Endothelial cell (in vitro differentiated cells): ENCODE measurements at regions not wholly inside any gene's neighbourhood (a gene's known extent, or its start where the extent isn't known, plus 50 kb on each side); places are given as distances from the start of the nearest gene placed in this dataset.
"Not testable (repeated sequence)": the region's sequence is repeated elsewhere in the genome, so short reads cannot be mapped to it uniquely, and the experiment has no call there.

Experiments
- DNase-seq: peaks from one replicate; pipeline ENCODE4 v3.0.0; 2021; ENCODE audit warnings: low spot score
- H3K27ac Mint-ChIP-seq: one replicate; pipeline ENCODE4 v1.8.0; 2021; ENCODE audit warnings: mixed read lengths, inconsistent platforms; ENCODE audit not compliant: unreplicated experiment
- H3K27me3 Mint-ChIP-seq: one replicate; pipeline ENCODE4 v1.8.0; 2021; ENCODE audit warnings: mild to moderate bottlenecking, moderate library complexity, mixed read lengths, inconsistent platforms; ENCODE audit not compliant: unreplicated experiment
- H3K36me3 Mint-ChIP-seq: one replicate; pipeline ENCODE4 v1.8.0; 2021; ENCODE audit warnings: mild to moderate bottlenecking, low read depth, mixed read lengths, inconsistent platforms; ENCODE audit not compliant: unreplicated experiment
- H3K4me1 Mint-ChIP-seq: one replicate; pipeline ENCODE4 v1.8.0; 2021; ENCODE audit warnings: mild to moderate bottlenecking, mixed read lengths, inconsistent platforms; ENCODE audit not compliant: unreplicated experiment
- H3K4me3 Mint-ChIP-seq: one replicate; pipeline ENCODE4 v1.8.0; 2021; ENCODE audit warnings: mild to moderate bottlenecking, mixed read lengths, inconsistent platforms; ENCODE audit not compliant: unreplicated experiment
- H3K9me3 Mint-ChIP-seq: one replicate; pipeline ENCODE4 v1.8.0; 2021; ENCODE audit warnings: mixed read lengths, inconsistent platforms; ENCODE audit not compliant: unreplicated experiment
- CTCF ChIP-seq: fragments of 200-600 bp; sonication (generic); IDR thresholded peaks from one replicate; pipeline ENCODE4 v1.5.0; 2021; ENCODE audit warnings: antibody characterized with exemption; ENCODE audit not compliant: unreplicated experiment

GRCh38 chr12:34142430-34142829, 120.1 kb downstream of the ALG10 start:
- H3K4me3 Mint-ChIP-seq: no peak overlapping the region
- peaks cover 3% of the 10 kb centered on the region for H3K36me3 Mint-ChIP-seq
- no peak overlapping the region for H3K27ac Mint-ChIP-seq
- no peaks in the 10 kb centered on the region for H3K27me3 Mint-ChIP-seq
- TF ChIP-seq CTCF: no peak
- DNase-seq: no peak
- peaks cover 23% of the 10 kb centered on the region for H3K9me3 Mint-ChIP-seq
- H3K4me1 Mint-ChIP-seq: no peaks in the 10 kb centered on the region

GRCh38 chr12:34151019-34151418, 128.7 kb downstream of the ALG10 start:
- Mint-ChIP-seq H3K4me1 (no peaks in the 10 kb centered on the region), H3K4me3 (no peak overlapping the region), H3K27me3 (peaks cover 3% of the 10 kb centered on the region), H3K36me3 (peaks cover 4% of the 10 kb centered on the region), H3K9me3 (peaks cover 12% of the 10 kb centered on the region), H3K27ac (no peak overlapping the region)
- TF ChIP-seq CTCF: no peak
- DNase-seq: no peak

GRCh38 chr12:34163443-34163842, 141.1 kb downstream of the ALG10 start:
- H3K36me3 Mint-ChIP-seq: peaks cover 19% of the 10 kb centered on the region
- H3K27me3 Mint-ChIP-seq: peaks cover 16% of the 10 kb centered on the region
- H3K4me1 Mint-ChIP-seq: no peaks in the 10 kb centered on the region
- H3K4me3 Mint-ChIP-seq: no peak overlapping the region
- H3K27ac Mint-ChIP-seq: no peak overlapping the region
- no peak for DNase-seq
- peaks cover 30% of the 10 kb centered on the region for H3K9me3 Mint-ChIP-seq
- no peak for TF ChIP-seq CTCF

GRCh38 chr12:34166427-34167060, 144.2 kb downstream of the ALG10 start:
- no peak for TF ChIP-seq CTCF
- peaks cover 13% of the 10 kb centered on the region for H3K27me3 Mint-ChIP-seq
- peaks cover 35% of the 10 kb centered on the region for H3K9me3 Mint-ChIP-seq
- peaks cover 19% of the 10 kb centered on the region for H3K36me3 Mint-ChIP-seq
- H3K4me3 Mint-ChIP-seq: no peak overlapping the region
- no peak overlapping the region for H3K27ac Mint-ChIP-seq
- no peak for DNase-seq
- H3K4me1 Mint-ChIP-seq: no peaks in the 10 kb centered on the region

- DNase-seq, H3K4me1 Mint-ChIP-seq, H3K4me3 Mint-ChIP-seq, H3K27ac Mint-ChIP-seq: not testable (repeated sequence)
- peaks cover 12% of the 10 kb centered on the region for H3K27me3 Mint-ChIP-seq
- H3K36me3 Mint-ChIP-seq: peaks cover 16% of the 10 kb centered on the region
- H3K9me3 Mint-ChIP-seq: peaks cover 36% of the 10 kb centered on the region
Measured at GRCh38 chr12:34168507-34168906, 146.2 kb downstream of the ALG10 start.
